Epithelial cell of esophagus (primary cell): ENCODE measurements at regions not wholly inside any gene's neighbourhood (a gene's known extent, or its start where the extent isn't known, plus 50 kb on each side); places are given as distances from the start of the nearest gene placed in this dataset.
A peak's percentile ranks its signal among the peaks of the same experiment; 100 is the strongest.

Experiments
- DNase-seq: peaks from one replicate; pipeline ENCODE4 v3.0.0; 2010; ENCODE audit warnings: low read depth
- H3K4me3 ChIP-seq: 2 replicates; pipeline ENCODE4 v1.5.1; 2011; ENCODE audit warnings: mild to moderate bottlenecking, low read length, control low read depth
- TF ChIP-seq, protein P1 (sequence below): IDR thresholded peaks from 2 replicates; pipeline ENCODE4 v1.5.1; 2011; ENCODE audit warnings: low read depth, mild to moderate bottlenecking, low read length, control low read depth, inconsistent platforms; ENCODE audit not compliant: insufficient read depth; ENCODE audit errors: missing control alignments

DNA sequence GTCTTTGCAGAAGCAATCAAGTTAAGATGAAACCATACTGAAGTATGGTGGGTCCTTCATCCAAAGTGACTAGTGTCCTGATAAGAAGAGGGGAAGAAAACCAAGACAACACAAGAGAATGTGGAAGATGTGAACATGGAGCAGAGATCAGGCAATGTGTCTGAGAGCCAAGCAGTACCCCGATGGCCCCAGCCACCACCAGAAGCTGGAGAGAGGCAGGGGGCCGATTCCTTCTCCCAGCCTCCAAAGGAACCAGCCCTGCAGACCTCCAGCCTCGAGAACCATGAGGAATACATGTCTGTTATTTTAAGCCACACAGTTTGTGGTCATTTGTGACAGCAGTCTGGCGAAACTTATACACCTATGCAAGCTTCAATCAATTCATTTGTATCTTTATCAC, 93.2 kb downstream of the IRS2 start:
- DNase-seq, result no peak
- TF ChIP-seq, protein P1, sequence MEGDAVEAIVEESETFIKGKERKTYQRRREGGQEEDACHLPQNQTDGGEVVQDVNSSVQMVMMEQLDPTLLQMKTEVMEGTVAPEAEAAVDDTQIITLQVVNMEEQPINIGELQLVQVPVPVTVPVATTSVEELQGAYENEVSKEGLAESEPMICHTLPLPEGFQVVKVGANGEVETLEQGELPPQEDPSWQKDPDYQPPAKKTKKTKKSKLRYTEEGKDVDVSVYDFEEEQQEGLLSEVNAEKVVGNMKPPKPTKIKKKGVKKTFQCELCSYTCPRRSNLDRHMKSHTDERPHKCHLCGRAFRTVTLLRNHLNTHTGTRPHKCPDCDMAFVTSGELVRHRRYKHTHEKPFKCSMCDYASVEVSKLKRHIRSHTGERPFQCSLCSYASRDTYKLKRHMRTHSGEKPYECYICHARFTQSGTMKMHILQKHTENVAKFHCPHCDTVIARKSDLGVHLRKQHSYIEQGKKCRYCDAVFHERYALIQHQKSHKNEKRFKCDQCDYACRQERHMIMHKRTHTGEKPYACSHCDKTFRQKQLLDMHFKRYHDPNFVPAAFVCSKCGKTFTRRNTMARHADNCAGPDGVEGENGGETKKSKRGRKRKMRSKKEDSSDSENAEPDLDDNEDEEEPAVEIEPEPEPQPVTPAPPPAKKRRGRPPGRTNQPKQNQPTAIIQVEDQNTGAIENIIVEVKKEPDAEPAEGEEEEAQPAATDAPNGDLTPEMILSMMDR, result no peak
- H3K4me3 ChIP-seq, result no peak overlapping the region

DNA sequence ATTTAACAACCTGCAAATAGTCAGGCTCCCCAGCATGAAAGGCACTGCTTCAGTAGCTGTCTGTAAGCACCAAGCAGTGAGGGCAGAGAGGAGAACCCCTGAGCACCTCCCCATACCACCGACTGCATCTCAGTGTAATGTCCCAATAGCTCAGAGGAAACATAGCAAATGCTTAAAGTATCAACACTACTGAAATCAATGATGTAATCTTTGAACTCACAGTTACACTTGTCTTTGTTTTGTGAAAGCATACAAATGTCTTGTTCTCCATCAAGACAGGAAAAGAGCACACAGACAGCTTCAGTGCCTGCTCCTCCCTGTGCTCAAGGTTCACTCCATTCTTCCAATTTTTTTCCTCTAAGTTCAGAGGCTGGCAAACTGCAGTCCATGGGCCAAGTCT, 94.7 kb downstream of the IRS2 start:
- no peak overlapping the region for H3K4me3 ChIP-seq
- no peak for DNase-seq
- TF ChIP-seq, protein P1, result no peak

DNA sequence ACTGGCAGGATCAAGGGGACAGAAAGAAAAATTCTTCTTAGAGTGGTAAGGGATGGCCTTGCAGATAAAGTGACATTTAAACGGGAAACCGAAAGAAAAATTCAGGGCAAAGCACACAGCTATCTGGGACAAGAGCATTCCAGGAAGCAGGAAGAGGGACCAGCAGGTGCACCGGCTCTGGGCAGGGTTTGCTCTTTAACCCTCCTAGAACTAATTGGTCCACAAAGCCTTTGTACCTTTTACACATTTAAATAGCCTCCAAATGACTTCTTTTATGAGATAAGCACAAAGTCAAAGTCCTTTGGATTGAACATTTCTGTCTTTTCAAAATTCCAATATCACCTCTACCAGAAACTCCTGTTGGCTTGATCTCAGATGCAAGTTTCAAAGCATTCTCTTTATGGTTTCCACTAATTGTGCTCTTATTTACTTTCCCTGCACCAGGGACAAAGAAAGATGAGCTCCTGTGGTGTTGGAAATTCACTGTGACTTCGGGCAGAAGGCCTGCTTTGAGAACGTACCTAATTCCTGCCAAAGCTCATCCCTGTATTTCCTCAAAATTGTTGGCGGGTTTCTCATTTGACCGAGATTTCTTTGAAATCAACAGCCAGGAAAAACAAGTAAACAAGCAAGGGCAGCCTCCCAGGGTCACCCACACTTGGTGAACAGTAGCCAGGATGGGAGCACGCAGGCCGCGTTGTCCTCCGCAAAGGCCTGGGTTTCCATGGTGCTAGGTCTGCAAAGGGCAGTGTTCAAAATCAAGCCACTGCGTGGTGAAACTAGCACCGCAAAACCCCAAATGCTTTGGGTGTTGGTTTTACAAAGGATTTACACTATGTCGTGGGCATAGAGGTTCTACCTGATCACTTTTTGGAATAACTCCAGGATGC, 98.6 kb downstream of the IRS2 start:
- no peak for DNase-seq
- TF ChIP-seq, protein P1, result no peak
- no peak overlapping the region for H3K4me3 ChIP-seq

DNA sequence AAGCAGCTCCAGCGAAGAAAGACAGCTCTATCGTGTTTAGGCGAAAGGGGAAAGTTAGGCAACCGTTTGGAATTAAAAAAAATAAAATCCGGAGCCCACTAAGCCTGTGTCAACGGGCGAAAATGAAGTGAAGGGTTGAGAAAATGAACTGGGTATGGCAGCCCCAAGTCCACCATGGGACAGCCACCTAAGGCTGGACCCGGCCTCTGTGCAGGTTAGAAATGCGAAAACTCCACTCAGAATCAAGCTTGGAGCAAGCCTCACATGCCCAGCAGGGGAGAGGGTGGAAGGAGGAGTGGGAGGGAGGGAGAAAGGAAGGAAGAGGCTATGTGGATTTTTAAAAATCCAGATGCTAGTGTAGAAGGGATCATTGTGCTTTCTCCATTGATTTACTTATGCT, 101.2 kb downstream of the IRS2 start:
- no peak for DNase-seq
- TF ChIP-seq, protein P1, result no peak
- H3K4me3 ChIP-seq, result peak overlapping the region; percentile 3

DNA sequence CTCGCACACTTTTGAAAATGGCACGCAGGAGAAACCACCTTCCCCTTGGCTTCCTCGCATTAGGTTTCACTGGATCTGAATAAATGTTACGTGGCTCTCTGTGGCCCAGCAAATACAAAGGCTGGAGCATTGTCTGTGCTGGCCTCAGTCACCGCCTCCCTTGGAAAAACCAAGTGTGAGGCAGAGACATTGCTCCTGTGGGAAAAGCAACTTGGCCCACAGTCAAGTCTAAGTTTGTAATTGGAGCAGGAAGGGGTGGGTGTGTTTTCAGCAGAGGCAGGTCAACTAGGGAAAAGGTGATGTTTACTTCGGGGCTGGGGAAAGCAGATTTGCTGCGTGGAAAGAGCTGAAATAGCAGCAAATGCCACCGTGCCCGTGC, 101.6 kb downstream of the IRS2 start:
- TF ChIP-seq, protein P1, result no peak
- DNase-seq, result peak; percentile 91
- H3K4me3 ChIP-seq, result peak overlapping the region; percentile 3

DNA sequence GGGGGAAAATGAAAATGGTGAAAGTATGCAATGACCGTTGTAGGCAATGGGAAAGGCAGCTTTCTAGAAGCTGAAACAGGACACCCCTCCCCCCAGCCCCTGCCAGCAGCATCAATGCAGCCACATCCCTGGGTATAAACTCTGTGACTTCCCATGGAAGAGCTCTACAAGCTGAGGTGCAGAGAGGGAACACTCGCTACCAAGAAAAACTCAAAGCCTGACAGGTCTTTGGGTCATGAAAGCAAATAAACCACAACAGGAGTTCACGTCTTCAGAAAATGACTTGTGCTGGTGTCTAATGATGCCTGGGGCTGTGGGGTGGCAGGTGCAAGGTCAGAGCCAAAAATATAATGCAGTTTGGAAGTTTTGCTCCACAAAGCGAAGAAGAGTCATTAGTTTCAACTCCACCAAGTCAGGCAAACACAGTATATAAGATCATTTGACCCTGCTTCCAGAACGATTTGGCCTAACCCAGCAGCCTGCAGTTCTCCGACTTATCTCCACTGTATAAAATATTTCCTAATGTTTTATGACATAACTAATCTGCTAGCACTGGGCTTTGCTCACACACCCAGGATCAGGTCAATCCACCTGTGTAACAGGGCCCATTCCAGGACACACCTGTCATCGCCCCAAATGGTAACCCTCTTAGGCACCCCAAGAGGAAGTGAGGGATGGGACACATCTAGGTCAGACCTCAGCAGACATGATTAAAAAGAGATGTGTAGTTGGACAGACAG, 102.1 kb downstream of the IRS2 start:
- TF ChIP-seq, protein P1, result no peak
- H3K4me3 ChIP-seq, result no peak overlapping the region
- no peak for DNase-seq
